ENCODE measurements at regions not wholly inside any gene's neighbourhood (a gene's known extent, or its start where the extent isn't known, plus 50 kb on each side); places are given as distances from the start of the nearest gene placed in this dataset.
A peak's percentile ranks its signal among the peaks of the same experiment; 100 is the strongest.
"Not testable (repeated sequence)": the region's sequence is repeated elsewhere in the genome, so short reads cannot be mapped to it uniquely, and the experiment has no call there.

DNA sequence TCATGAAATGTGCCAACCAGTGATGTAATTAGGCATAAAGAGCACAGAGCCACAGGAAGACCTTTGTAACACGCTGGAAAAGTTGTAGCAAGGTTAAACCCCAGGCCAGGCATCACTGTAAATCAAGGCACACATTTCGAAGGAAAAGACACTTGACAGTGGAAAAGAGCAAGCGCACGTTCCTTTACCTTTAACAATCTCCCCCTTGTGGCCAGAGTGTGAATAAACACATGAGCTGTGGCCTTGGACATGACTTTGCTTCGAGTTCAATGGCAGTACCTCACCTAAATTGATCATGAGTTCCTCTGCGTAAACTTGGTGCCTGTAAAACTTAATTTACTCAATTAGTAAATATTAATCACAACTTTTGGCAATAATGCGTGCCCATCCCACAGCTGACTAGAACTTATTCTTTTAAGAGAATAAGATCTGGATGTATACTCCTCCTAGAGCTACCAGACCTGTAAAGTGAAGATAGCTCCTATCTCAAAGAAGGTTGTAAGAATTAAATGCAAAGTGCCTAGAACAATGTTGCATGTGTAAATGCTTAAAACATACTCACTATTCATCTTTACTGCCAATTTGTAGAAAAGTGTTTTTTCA lies 757.0 kb upstream of the NECTIN3 start:
- DNase-seq (ENCODE audit: low read depth, low spot score) = peak; percentile 26

DNA sequence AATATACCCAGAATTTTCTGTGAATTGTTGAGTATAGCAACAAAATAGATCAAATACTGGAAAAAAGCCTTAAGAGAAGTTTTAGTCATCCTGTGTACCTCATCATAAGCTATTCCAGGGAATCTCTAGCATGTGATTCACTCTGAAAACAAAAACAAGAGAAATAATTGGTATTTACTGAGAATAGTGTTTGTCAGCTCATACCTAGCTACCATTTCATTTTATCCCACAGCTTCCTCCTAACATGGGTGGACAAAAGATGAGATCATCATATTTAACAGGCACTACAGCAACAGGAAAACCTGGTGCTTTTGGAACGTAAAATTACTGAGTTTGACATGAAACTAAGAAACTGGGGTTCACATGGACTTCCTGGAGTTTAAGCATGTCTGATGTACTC lies 753.5 kb upstream of the NECTIN3 start:
- DNase-seq (ENCODE audit: low read depth, low spot score) = no peak

DNA sequence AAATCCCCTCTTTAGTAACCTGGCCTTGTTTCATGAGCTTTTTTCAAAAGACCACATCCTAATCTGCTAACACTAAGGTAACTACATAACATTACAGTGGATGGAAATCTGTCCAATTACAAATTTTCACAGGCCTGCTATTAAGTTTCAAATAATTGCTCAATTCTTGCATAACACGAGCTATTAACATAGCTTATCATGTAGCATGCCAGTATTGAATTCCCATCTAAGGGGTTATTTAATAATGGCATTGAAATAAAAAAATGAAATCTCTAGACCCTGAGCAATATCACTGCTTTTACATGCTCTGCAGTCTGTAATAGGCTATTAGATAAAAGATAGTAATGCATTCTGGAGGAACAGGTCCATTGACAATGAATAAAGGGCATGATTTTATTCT lies 748.3 kb upstream of the NECTIN3 start:
- no peak for DNase-seq (ENCODE audit: low read depth, low spot score)

DNA sequence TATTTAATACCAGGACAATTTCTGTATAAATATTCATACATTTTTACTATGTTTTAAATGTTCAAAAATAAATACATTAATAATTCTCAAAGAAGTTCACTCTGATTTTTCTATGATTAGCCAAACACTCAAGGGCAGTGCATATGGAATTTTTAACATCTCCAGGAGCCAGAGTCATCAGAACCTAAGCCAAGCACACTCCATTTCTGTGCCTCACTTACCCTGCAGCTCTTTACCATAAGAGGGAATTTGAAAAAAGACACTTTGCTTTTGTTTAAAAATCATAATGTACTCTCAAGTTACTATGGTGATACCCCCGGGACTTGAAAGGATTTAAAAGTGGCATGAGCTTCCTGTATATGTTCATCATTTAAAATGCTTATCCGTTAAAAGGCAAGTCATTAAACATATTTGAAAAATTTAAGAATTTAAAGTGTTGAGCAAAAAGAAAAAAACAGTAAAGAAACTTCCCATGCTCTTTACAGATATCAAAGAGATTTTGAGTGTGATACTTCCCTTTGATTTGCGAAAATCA lies 747.4 kb upstream of the NECTIN3 start:
- DNase-seq (ENCODE audit: low read depth, low spot score) = no peak

DNA sequence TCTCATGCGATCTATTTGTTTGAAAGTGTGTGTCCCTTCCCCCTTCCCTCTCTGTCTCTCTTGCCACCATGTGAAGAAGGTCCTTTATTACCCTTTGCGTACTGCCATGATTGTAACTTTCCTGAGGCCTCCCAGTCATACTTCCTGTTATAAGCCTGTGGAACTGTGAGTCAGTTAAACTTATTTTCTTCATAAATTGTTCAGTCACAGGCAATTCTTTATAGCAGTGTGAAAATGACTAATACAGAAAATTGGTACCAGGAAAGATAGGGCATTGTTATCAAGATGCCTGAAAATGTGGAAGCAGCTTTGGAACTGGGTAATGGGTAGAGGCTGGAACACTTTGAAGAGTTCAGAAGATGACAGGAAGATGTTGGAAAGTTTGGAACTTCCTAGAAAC lies 743.7 kb upstream of the NECTIN3 start:
- no peak for DNase-seq (ENCODE audit: low read depth, low spot score)

DNA sequence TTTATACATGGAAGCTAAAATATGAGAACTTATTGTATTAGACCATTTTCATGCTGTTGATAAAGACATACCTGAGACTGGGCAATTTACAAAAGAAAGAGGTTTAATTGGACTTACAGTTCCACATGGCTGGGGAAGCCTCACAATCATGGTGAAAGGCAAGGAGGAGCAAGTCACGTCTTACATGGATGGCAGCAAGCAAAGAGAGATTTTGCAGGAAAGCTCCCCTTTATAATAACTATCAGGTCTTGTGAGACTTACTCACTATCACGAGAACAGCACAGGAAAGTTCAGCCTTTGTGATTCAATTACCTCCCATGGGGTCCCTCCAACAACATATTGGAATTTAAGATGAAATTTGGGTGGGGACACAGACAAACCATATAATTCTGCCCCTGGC lies 740.1 kb upstream of the NECTIN3 start:
- not testable (repeated sequence) for DNase-seq (ENCODE audit: low read depth, low spot score)

DNA sequence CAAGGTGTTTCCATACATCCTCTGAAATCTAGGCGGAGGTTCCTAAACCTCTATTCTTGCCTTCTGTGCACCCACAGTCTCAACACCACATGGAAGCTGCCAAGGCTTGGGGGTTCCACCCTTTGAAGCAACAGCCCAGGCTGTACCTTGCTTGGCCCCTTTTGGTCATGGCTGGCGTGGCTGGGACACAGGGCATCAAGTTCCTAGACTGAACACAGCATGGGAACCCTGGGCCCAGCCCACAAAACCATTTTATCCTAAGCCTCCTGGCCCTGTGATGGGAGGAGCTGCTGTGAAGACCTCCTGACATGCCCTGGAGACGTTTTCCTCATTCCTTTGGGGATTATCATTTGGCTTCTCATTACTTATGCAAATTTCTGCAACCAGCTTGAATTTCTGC lies 739.0 kb upstream of the NECTIN3 start:
- no peak for DNase-seq (ENCODE audit: low read depth, low spot score)

DNA sequence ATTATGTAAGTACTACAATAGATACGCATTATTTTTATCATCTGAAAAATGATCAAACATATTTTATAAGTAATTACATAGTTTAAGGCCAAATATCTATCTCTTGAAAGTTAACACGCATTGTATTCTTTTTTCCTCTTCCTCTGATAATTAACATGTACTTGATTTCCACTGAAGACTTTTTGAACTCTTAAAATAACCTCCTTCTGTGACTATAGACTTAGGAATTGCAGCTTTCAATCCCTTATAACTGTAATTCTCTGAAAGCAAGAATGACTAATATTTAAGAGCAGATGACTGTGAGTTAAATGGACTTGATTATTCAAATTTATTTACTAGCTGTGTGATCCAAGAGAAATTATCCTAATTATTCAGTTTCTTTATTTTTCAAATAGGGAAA lies 730.6 kb upstream of the NECTIN3 start:
- DNase-seq (ENCODE audit: low read depth, low spot score) = no peak

DNA sequence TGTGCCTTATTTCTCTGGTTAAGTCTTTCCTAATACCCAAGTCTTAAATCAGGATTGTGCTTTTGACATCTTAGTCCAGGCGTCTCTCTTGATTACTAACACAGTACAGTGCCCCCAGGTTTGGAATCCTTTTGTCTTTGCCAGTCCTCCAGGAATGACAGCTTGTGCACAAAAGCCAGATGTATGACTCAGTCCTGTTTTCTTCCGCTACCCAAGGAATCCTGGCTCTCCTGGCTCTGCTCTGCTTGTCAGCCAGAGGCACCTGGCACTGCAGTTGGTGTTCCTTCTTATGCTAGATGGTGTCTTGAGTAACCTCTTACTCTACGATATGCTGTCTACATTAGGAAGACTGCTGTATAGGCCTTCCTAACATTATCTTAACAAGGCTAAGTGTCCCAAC lies 728.2 kb upstream of the NECTIN3 start:
- no peak for DNase-seq (ENCODE audit: low read depth, low spot score)

DNA sequence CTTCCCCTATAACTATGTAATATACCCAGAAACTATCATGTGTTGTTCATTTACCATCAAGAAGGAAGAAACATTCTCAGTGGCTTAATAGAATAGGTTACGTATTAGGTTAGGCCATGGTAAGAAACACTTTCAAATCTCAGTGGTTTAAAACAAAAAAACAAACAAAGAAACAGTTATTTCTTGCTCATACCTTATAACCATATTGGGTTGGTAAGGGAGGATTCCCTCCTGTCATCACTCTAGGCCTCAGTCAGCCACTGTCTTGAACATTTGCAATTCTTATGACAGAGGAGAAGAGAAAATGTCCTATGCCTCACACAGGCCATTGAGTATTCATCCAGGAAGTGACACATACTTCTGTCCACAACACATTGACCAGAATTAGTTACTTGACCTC lies 727.7 kb upstream of the NECTIN3 start:
- no peak for DNase-seq (ENCODE audit: low read depth, low spot score)

DNA sequence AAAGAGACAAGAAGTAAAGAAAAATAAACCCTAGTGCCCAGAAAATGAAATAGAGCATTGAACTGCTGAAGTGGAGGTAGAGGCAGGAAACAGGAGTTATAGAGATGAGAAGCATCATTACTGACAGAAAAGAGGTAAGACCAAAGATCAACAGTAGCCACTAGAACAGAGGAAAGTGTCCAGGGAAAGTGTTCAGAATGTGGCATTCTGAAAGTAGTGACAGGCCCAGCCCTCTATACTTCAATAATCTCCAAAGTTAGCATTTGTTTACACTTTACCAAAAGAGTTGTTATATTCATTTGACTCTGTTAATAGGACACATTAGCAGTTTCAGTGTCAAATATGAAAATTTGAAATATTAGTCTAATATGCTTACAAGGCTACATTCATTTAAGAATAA lies 727.1 kb upstream of the NECTIN3 start:
- no peak for DNase-seq (ENCODE audit: low read depth, low spot score)

DNA sequence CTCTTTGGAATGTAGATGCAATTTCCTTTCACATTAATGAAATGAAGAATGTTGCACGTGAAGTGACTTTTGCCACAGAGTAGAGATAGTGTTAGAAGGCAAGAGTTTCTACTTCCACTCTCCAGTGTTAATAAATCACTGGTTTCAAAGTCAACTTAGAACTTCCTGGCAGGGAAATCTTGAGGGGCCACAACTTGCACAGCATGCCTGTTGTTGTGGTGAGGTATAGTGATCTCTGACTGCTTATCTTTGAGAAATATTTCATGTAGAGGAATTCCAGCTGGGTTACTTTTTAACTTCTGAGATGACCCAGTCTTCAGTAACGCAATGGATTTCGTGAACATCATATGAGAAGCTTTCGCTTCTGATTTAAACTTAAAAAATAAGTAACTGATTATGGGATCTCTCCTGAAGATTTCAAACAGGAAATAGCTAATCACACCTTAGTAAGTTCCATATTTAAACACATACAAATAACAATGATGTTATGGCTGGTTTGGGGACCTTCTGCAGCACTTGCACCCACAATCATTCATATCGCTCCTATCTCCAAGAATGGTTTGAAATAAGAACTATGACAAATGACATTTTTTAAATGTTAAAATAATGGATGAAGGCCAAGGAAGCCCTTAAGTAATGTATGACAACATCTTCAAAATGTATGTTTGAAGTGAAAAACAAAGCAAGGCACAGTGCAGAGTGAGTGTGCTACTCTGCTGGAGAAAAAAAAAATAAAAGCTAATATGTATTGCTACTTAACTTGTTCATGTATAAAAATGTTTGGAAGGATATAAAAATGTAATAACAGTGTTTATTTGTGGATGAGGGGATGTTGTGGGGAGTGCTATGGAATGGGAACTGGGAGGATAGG lies 726.5 kb upstream of the NECTIN3 start:
- DNase-seq (ENCODE audit: low read depth, low spot score) = no peak

DNA sequence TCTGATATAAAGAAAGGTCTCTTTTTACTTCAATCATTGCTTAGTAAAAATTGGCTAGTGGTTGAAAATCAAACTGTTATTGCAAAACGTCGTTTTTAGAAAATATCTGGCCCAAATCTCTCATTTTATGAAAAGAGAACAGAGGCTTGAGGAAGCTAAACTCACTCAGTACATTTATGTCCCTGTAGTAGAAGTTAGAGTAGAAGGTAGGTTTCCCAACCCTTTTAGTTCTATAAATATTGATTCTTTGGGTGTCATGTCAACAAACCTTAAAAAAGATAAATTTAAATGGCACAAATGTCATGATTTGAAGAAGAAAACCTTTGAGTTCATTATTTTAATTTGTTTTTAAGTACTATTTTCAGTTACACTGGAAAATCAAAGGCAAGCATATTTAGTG lies 722.3 kb upstream of the NECTIN3 start:
- DNase-seq (ENCODE audit: low read depth, low spot score) = no peak

DNA sequence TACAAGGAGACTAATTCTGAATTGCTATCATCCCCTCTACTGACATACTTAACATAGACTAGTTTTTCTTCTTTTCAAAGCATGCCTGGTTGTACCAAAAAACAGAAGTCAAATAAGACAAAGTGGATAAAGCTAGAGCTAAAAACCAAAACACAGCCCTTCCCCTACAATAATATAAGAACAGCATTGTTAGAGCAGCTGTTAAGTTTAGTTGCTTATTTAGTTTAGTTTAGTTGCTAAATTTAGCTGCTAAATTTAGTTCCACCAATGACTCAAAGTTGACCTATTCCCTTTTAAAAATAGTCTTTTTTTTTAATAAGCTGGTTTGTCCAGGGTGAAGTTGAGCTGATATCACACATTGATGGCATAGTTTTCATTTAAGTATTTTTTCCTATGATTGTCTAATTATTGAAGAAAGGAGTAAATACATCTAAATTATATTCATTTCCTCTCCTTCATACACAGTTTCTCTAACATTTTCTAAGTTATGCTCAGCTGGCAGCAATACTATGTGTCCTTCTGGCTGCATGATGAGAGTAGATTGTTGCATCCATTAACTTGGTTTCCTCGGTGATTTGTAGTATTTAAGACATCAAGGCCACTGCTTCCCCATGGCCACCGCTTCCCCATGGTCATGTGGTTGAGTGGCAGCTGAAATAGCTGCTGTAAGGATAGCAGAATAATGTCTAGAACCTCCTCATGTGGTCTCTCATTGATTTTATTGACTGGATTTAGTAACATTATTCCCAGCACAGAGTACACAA lies 718.6 kb upstream of the NECTIN3 start:
- DNase-seq (ENCODE audit: low read depth, low spot score) = no peak

DNA sequence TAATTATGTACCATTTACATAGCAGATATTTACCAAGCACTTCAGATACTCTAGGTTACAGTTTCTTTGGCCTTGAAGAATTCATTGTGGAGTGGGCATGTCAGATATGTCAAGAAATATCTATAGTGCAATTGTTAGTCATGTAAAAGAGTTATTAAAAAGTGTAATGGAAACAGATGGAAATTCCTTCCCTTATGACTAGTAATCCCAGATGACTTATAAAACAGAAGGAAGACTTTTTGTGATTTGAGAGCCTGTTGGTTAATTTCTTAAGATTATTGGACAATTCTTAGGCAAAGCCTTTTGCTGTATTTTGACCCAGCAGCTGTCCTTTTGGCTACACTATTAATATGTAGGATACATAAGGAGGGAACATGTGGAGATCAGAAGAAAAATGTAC lies 708.9 kb upstream of the NECTIN3 start:
- no peak for DNase-seq (ENCODE audit: low read depth, low spot score)

DNA sequence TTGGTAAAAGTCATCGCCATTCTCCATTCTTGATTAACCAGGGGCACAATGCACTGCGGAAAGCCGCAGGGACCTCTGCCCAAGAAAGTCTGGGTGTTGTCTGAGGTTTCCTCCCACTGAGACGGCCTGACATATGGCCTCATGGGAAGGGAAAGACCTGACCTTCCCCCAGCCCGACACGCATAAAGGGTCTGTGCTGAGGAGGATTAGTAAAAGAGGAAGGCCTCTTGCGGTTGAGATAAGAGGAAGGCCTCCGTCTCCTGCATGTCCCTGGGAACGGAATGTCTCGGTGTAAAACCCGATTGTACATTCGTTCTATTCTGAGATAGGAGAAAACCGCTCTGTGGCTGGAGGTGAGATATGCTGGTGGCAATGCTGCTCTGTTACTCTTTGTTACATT lies 704.3 kb upstream of the NECTIN3 start:
- not testable (repeated sequence) for DNase-seq (ENCODE audit: low read depth, low spot score)

DNA sequence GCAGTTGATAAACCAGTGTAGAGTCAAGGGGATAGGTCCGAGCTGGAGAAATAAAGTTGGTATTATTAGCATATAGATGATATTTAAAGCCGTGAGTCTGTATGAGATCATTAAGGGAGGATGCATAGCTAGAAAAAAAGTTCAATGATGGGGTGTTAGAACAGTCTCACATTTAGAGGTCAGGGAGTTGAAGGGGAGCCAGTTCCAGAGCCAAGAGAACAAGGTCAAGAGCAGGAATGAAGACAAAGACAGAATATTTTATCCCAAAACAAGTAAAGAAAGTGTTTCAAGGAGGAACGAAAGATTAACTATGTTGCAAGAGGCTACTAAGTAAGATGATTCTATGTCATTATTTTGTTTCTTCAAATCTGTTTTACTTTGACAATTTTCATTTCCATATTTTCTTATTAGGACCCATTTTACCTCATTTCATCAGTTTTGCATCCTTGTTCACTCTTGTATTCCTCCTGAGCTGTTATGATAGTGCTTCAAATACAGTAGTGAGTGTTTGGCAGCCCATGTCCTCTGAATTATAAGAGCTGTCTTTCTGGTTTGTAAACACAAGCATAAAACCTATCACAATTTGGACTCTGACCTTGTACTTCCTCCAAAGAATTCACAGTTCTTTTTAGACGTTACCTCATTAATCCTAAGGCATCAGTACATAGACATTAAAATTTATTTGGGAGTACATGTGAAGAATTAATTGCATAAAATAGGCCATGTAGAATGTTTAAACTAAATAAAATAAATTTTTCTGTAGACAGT lies 695.7 kb upstream of the NECTIN3 start:
- no peak for DNase-seq (ENCODE audit: low read depth, low spot score)

DNA sequence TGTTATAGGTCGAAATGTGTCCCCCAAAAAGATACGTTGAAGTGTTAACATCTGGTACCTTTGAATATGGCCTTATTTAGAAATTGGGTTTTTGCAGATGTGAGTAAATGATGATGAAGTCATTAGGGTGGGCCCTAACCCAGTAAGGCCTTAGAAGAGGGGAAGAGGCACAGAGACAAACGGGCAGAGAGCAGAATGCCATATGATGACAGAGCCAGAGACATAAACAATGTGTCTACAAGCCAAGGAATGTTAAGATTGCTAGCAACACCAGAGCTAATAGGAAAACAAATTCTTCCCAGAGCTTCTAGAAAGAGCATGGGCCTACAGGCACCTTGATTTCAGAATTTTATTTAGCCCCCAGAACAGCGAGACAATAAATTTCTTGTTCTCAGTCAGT lies 693.1 kb upstream of the NECTIN3 start:
- DNase-seq (ENCODE audit: low read depth, low spot score) = no peak

DNA sequence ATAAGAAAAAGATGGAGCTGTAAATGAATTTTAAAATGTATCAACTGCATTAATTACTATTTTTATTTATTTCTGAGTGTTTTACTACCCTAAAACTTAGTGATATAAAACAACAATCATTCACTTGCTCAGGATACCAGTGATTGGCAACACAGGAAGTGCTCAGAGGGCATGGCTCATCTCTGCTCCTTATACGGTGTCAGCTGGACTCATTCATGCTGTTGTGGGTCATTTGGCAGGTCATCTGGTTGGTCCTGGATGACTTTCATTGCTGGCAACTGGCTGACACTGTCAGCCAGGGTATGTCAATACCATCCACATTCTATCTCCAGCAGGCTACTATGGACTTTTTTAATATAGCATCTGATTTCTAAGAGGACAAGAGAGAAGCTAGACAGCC lies 689.6 kb upstream of the NECTIN3 start:
- no peak for DNase-seq (ENCODE audit: low read depth, low spot score)

DNA sequence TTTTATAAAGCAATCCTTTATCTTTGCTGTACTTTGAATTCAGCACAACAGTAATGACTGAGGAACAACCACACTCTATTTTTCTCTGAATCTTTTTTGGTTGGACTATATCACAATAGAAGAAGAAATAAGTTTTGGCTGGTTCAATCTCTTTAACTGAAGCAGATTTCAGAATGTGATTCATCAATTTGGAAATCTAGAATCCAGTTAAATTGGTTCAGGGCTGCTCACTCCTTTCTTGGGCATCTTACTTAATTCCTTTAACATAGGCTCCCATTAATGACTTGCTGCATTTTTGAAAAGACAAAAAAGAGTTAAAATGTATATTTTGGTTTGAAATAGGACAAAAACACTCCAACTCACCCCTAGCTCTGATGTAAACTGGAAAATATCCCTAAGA lies 688.3 kb upstream of the NECTIN3 start:
- DNase-seq (ENCODE audit: low read depth, low spot score) = no peak

DNA sequence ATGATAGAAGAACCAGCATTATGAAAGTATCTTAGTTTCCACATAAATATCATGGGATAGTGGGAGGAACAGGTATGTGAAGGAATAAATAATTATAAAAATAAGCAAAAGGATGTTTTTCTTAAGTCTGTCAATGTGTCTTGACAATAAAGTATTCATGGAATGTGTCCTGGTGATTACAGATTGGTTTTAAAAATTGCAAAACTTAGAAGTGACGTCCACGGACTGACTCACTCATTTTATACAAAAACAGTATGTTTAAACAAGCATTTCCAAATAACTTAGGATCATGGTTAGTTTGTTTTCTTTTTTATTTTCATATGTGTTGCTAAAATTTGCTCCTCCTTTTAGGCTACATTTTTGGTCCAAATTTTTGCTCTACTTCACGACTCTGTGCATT lies 687.0 kb upstream of the NECTIN3 start:
- DNase-seq (ENCODE audit: low read depth, low spot score) = no peak

DNA sequence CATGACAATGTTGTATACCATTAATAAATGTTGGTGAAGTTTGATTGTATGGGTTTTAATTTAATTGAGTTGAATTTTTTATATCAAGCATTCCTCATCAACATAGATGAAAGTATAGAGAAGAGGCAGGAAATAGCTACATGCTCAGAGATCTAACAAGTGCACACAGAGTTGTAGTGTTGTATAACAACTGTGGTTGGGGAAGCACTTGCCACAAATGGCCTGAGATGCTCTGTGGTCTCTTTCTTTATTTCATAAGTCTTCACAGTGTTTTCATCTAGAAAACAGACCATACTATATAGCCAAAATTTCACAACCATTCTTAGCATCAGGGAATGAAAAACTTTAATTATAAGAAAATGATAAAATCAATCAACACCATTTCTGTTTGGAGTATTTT lies 682.6 kb upstream of the NECTIN3 start:
- no peak for DNase-seq (ENCODE audit: low read depth, low spot score)

All from activated CD4-positive, CD25-positive, alpha-beta regulatory T cell treated with anti-CD3 and anti-CD28 coated beads, Interleukin-2, amount 50 U/mL, for 16 hours (primary cell).